Hematopoietic multipotent progenitor cell treated with erythropoietin and hydrocortisone succinate and interleukin-3 and kit ligand, for 17 days (in vitro differentiated cells): ENCODE measurements at regions not wholly inside any gene's neighbourhood (a gene's known extent, or its start where the extent isn't known, plus 50 kb on each side); places are given as distances from the start of the nearest gene placed in this dataset.
"Not testable (repeated sequence)": the region's sequence is repeated elsewhere in the genome, so short reads cannot be mapped to it uniquely, and the experiment has no call there.

ENCODE experiments used
- DNase-seq: peaks from one replicate; pipeline ENCODE4 v3.0.0-alpha.2; 2015; ENCODE audit warnings: low spot score

- no peak for DNase-seq
These were observed 180.2 kb upstream of the RAB6C start for GRCh38 chr2:129799036-129799958.

GRCh38 chr2:129800285-129800684 lies 179.2 kb upstream of the RAB6C start:
- DNase-seq: no peak

- no peak for DNase-seq
These were observed 178.8 kb upstream of the RAB6C start for GRCh38 chr2:129800686-129801085.

GRCh38 chr2:129801575-129801974 lies 177.9 kb upstream of the RAB6C start:
- no peak for DNase-seq

- DNase-seq: no peak
These were observed 177.2 kb upstream of the RAB6C start for GRCh38 chr2:129802290-129802689.

- DNase-seq: no peak
These were observed 176.4 kb upstream of the RAB6C start for GRCh38 chr2:129803032-129803431.

GRCh38 chr2:129803871-129804270 lies 175.6 kb upstream of the RAB6C start:
- no peak for DNase-seq

- DNase-seq: no peak
These were observed 173.6 kb upstream of the RAB6C start for GRCh38 chr2:129805899-129806298.

- no peak for DNase-seq
These were observed 173.1 kb upstream of the RAB6C start for GRCh38 chr2:129806317-129806716.

- DNase-seq: no peak
These were observed 172.5 kb upstream of the RAB6C start for GRCh38 chr2:129806990-129807389.

GRCh38 chr2:129807642-129808338 lies 171.7 kb upstream of the RAB6C start:
- not testable (repeated sequence) for DNase-seq

GRCh38 chr2:129810521-129810920 lies 168.9 kb upstream of the RAB6C start:
- DNase-seq: no peak

GRCh38 chr2:129812071-129812470 lies 167.4 kb upstream of the RAB6C start:
- no peak for DNase-seq

GRCh38 chr2:129812654-129813053 lies 166.8 kb upstream of the RAB6C start:
- DNase-seq: no peak

GRCh38 chr2:129813404-129813803 lies 166.1 kb upstream of the RAB6C start:
- no peak for DNase-seq

- DNase-seq: no peak
These were observed 162.5 kb upstream of the RAB6C start for GRCh38 chr2:129816813-129817574.

- no peak for DNase-seq
These were observed 159.6 kb upstream of the RAB6C start for GRCh38 chr2:129819855-129820254.

- DNase-seq: no peak
These were observed 158.6 kb upstream of the RAB6C start for GRCh38 chr2:129820908-129821307.

- no peak for DNase-seq
These were observed 158.0 kb upstream of the RAB6C start for GRCh38 chr2:129821445-129821844.

GRCh38 chr2:129823044-129823443 lies 156.4 kb upstream of the RAB6C start:
- no peak for DNase-seq

GRCh38 chr2:129827311-129828090 lies 152.0 kb upstream of the RAB6C start:
- no peak for DNase-seq

GRCh38 chr2:129828792-129829191 lies 150.7 kb upstream of the RAB6C start:
- no peak for DNase-seq
